Endodermal cell (in vitro differentiated cells): ENCODE measurements at regions not wholly inside any gene's neighbourhood (a gene's known extent, or its start where the extent isn't known, plus 50 kb on each side); places are given as distances from the start of the nearest gene placed in this dataset.

Experiments
- DNase-seq: peaks from one replicate; pipeline ENCODE4 v3.0.0-alpha.2; 2017
- H3K27ac ChIP-seq: 2 replicates; pipeline ENCODE4 v1.5.1; 2013; ENCODE audit warnings: mild to moderate bottlenecking, low read depth, low read length, moderate library complexity
- H3K27me3 ChIP-seq: 2 replicates; pipeline ENCODE4 v1.6.1; 2013; ENCODE audit warnings: mild to moderate bottlenecking, low read length, moderate library complexity; ENCODE audit not compliant: insufficient read depth, control insufficient read depth, poor library complexity, severe bottlenecking
- H3K36me3 ChIP-seq: 2 replicates; pipeline ENCODE4 v1.7.0; 2013; ENCODE audit warnings: mild to moderate bottlenecking, low read length, moderate library complexity; ENCODE audit not compliant: control insufficient read depth, insufficient read depth
- H3K4me1 ChIP-seq: one replicate; pipeline ENCODE4 v1.7.0; 2013; ENCODE audit warnings: low read length; ENCODE audit not compliant: control insufficient read depth, insufficient read depth
- H3K4me3 ChIP-seq: 2 replicates; pipeline ENCODE4 v1.5.1; 2013; ENCODE audit warnings: mild to moderate bottlenecking, low read length, moderate library complexity
- H3K9ac ChIP-seq: 2 replicates; pipeline ENCODE4 v1.6.1; 2013; ENCODE audit warnings: mild to moderate bottlenecking, low read length, moderate library complexity; ENCODE audit not compliant: poor library complexity, severe bottlenecking; ENCODE audit errors: extremely low read depth
- H3K9me3 ChIP-seq: 2 replicates; pipeline ENCODE4 v1.6.1; 2013; ENCODE audit warnings: mild to moderate bottlenecking, low read length, moderate library complexity; ENCODE audit not compliant: control insufficient read depth
- H3K27ac Mint-ChIP-seq: 2 replicates; pipeline ENCODE4 v1.8.0; 2020; ENCODE audit warnings: mixed read lengths
- H3K27me3 Mint-ChIP-seq: 2 replicates; pipeline ENCODE4 v1.8.0; 2021; ENCODE audit warnings: mild to moderate bottlenecking, mixed read lengths; ENCODE audit not compliant: insufficient read depth
- H3K36me3 Mint-ChIP-seq: 2 replicates; pipeline ENCODE4 v1.8.0; 2020; ENCODE audit warnings: low read depth, mixed read lengths
- H3K4me1 Mint-ChIP-seq: 2 replicates; pipeline ENCODE4 v1.8.0; 2020; ENCODE audit warnings: mixed read lengths
- H3K4me3 Mint-ChIP-seq: 2 replicates; pipeline ENCODE4 v1.8.0; 2020; ENCODE audit warnings: mild to moderate bottlenecking, moderate library complexity, mixed read lengths
- H3K9me3 Mint-ChIP-seq: 2 replicates; pipeline ENCODE4 v1.8.0; 2020; ENCODE audit warnings: mild to moderate bottlenecking, mixed read lengths
- WGBS, 2 experiments: methylation state at CpG; one replicate each; pipeline versions ENCODE4 v1.1.5 to v1.1.7; 2013; ENCODE audit warnings: missing lambda C conversion rate in 2 of 2, mixed read lengths in 1 of 2; ENCODE audit not compliant: insufficient coverage in 1 of 2, insufficient read length in 1 of 2; 5-methylcytosine and 5-hydroxymethylcytosine counted together
- TF ChIP-seq, protein P1 (sequence below): fragments of 200-600 bp; sonication (generic); conservative IDR thresholded peaks from 2 replicates; pipeline ENCODE4 v1.5.0; 2021; ENCODE audit warnings: antibody characterized with exemption, mild to moderate bottlenecking

DNA sequence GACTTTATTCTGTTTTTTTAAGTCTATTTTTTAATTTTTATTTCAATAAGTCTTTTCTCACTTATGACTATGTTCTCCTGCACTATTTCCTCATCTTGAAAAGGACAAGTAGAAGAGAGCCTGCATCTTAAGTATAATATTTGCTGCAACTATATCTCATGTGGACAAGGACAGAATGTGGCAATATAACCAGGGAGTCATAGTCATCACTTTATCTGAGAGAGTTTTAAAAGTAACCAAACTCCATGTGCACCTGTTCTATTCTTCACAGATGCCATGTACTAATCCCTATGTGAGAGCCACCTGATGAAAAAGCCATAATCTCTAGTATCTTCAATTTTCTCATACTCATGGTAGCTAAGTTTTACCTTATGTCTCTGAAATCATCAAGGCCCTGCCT, 104.2 kb upstream of the SOX6 start:
- TF ChIP-seq, protein P1, sequence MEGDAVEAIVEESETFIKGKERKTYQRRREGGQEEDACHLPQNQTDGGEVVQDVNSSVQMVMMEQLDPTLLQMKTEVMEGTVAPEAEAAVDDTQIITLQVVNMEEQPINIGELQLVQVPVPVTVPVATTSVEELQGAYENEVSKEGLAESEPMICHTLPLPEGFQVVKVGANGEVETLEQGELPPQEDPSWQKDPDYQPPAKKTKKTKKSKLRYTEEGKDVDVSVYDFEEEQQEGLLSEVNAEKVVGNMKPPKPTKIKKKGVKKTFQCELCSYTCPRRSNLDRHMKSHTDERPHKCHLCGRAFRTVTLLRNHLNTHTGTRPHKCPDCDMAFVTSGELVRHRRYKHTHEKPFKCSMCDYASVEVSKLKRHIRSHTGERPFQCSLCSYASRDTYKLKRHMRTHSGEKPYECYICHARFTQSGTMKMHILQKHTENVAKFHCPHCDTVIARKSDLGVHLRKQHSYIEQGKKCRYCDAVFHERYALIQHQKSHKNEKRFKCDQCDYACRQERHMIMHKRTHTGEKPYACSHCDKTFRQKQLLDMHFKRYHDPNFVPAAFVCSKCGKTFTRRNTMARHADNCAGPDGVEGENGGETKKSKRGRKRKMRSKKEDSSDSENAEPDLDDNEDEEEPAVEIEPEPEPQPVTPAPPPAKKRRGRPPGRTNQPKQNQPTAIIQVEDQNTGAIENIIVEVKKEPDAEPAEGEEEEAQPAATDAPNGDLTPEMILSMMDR: no peak

DNA sequence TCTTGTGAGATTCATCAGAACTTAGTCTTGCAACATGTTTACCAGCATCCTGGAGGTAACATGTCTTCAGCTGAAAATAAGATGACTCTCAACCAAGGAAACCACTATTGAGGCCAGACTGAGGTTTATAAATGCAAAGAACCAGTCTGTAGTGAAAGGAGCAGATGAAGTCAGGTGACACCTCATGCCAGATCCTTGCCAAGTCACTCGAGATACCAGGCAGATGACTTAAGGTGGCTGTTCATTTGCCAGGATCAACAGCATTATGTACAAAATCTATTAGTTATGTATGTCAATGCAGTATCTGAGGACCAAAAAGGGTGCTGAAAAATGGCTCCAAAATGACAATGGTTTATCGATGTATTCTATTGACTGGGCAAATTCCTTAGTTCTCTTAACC, 100.0 kb upstream of the SOX6 start:
- Mint-ChIP-seq H3K27me3 (no peaks in the 10 kb centered on the region), H3K4me3 (no peak overlapping the region)

More for the DNA sequence above, 104.2 kb upstream of the SOX6 start:
- no peak overlapping the region for H3K27ac Mint-ChIP-seq
- H3K36me3 Mint-ChIP-seq: no peaks in the 10 kb centered on the region
- H3K4me3 Mint-ChIP-seq: no peak overlapping the region
- Histone ChIP-seq H3K36me3 (no peaks in the 10 kb centered on the region), H3K4me1 (no peaks in the 10 kb centered on the region), H3K27ac (no peak overlapping the region), H3K4me3 (no peak overlapping the region), H3K27me3 (no peaks in the 10 kb centered on the region), H3K9me3 (no peaks in the 10 kb centered on the region), H3K9ac (no peak overlapping the region)
- H3K4me1 Mint-ChIP-seq: no peaks in the 10 kb centered on the region
- no peaks in the 10 kb centered on the region for H3K27me3 Mint-ChIP-seq
- no peak for DNase-seq
- no peaks in the 10 kb centered on the region for H3K9me3 Mint-ChIP-seq

DNA sequence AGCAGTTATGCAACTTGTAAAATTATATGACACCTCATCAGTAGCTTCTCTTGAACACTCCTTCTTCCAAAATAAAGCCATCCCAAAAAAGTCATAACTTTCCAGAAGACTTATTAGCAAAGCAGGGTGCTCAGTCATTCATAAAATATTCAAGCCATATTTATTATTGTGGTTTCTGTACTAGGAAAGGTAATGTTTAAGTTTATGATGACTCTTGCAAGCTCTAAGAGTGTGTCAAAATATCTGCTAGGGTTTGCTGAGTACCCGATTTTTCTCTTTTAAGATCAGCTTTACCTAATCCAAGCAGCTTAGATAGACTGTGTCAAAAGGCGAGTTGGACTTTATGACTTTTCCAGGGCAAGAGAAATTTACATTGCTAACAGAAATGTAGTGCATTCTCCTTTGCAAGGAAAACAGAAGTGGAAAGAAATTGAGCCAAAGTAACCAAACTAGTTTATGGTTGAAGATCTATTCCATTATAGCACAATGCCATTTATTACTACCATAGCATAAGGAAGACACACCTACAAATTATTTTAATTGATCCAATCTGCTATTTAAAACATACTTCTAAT, 98.0 kb upstream of the SOX6 start:
- TF ChIP-seq, protein P1: no peak
- WGBS, 2 experiments: 93 to 100% methylated on average over 1 to 2 of the region's 2 CpGs
- H3K36me3 Mint-ChIP-seq: no peaks in the 10 kb centered on the region
- no peak overlapping the region for H3K4me3 Mint-ChIP-seq
- no peak for DNase-seq
- H3K36me3 ChIP-seq: no peaks in the 10 kb centered on the region
- H3K27me3 ChIP-seq: no peaks in the 10 kb centered on the region
- H3K9me3 ChIP-seq: no peaks in the 10 kb centered on the region
- H3K27ac ChIP-seq: no peak overlapping the region
- H3K27ac Mint-ChIP-seq: no peak overlapping the region
- H3K4me3 ChIP-seq: no peak overlapping the region
- no peak overlapping the region for H3K9ac ChIP-seq
- no peaks in the 10 kb centered on the region for H3K9me3 Mint-ChIP-seq
- no peaks in the 10 kb centered on the region for H3K4me1 ChIP-seq
- H3K27me3 Mint-ChIP-seq: no peaks in the 10 kb centered on the region
- H3K4me1 Mint-ChIP-seq: no peaks in the 10 kb centered on the region

More for the DNA sequence above, 100.0 kb upstream of the SOX6 start:
- H3K4me1 ChIP-seq: no peaks in the 10 kb centered on the region
- no peak overlapping the region for H3K27ac Mint-ChIP-seq
- H3K9me3 Mint-ChIP-seq: no peaks in the 10 kb centered on the region
- H3K4me1 Mint-ChIP-seq: no peaks in the 10 kb centered on the region
- H3K9ac ChIP-seq: no peak overlapping the region
- no peak overlapping the region for H3K27ac ChIP-seq
- 73 to 97% methylated on average over 1 to 2 of the region's 2 CpGs for WGBS, 2 experiments
- H3K36me3 Mint-ChIP-seq: no peaks in the 10 kb centered on the region
- no peaks in the 10 kb centered on the region for H3K27me3 ChIP-seq
- no peak for DNase-seq
- H3K36me3 ChIP-seq: no peaks in the 10 kb centered on the region
- H3K4me3 ChIP-seq: no peak overlapping the region
- H3K9me3 ChIP-seq: no peaks in the 10 kb centered on the region
- TF ChIP-seq, protein P1: no peak
